Left lung (tissue), 4 donors: ENCODE measurements at regions not wholly inside any gene's neighbourhood (a gene's known extent, or its start where the extent isn't known, plus 50 kb on each side); places are given as distances from the start of the nearest gene placed in this dataset.
"Not testable (repeated sequence)": the region's sequence is repeated elsewhere in the genome, so short reads cannot be mapped to it uniquely, and the experiment has no call there.

Source experiments
- ATAC-seq: fragments of 200-7000 bp; cut with Tn5 transposase; one replicate; pipeline ENCODE4 v1.9.1; 2020; ENCODE audit warnings: moderate library complexity
- DNase-seq, 4 donors: peaks; one replicate each; pipeline ENCODE4 v3.0.0-alpha.2; 2013 to 2020
- H3K27ac ChIP-seq, 2 donors: fragments of 200-600 bp; sonication (generic) in 1 of 2; one replicate each; pipeline versions ENCODE4 v1.5.0 to v1.8.0; 2020 to 2021
- H3K27me3 ChIP-seq, 2 donors: fragments of 200-600 bp; sonication (generic) in 1 of 2; one replicate each; pipeline versions ENCODE4 v1.5.0 to v1.8.0; 2020 to 2021
- H3K36me3 ChIP-seq, 2 donors: fragments of 200-600 bp; sonication (generic) in 1 of 2; one replicate each; pipeline versions ENCODE4 v1.5.0 to v1.8.0; 2020 to 2021
- H3K4me1 ChIP-seq, 2 donors: fragments of 200-600 bp; one replicate each; pipeline ENCODE4 v1.8.0; 2021
- H3K4me3 ChIP-seq, 2 donors: fragments of 200-600 bp; sonication (generic) in 1 of 2; one replicate each; pipeline versions ENCODE4 v1.5.0 to v1.8.0; 2020 to 2021; ENCODE audit warnings: mild to moderate bottlenecking in 1 of 2
- H3K9me3 ChIP-seq, 2 donors: fragments of 200-600 bp; sonication (generic) in 1 of 2; one replicate each; pipeline versions ENCODE4 v1.5.0 to v1.8.0; 2020 to 2021
- intact Hi-C, 2 donors: fragments of 100-400 bp; cut with DNase I; formaldehyde crosslinking; loops; one replicate each; pipeline versions ENCODE4 v1.11.2 to v1.14.2; 2022
- TF ChIP-seq, protein P1 (sequence below), 2 donors: fragments of 200-600 bp; sonication (generic) in 1 of 2; IDR thresholded peaks; one replicate each; pipeline versions ENCODE4 v1.5.0 to v1.8.0; 2021; ENCODE audit warnings: antibody characterized with exemption in 2 of 2
- donor health status: DM: no; HTN: yes; CAD: no.
- donor health status: DM: no; HTN: no; CAD: no.

DNA sequence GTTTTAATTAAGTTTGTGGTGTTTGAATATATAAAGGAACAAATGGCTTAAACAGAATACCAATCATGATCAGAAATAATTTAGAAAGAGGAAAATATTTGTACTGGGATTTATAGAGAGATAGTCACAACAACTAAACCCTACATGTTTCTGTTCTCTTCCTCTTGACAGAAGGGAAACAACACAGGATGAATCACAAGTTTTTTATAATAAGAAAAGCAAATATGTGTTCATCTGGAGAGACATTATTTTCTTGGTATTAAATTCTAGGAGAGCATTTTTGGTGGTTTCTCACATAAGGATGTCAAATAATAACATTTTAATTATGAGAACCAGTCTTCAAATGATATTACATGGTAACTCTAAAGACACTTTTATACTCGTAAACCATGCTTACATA, 232.9 kb upstream of the PKP2 start:
- no peak for ATAC-seq
- no peak for DNase-seq
- Histone ChIP-seq H3K9me3 (no peaks in the 10 kb centered on the region), H3K36me3 (no peaks in the 10 kb centered on the region), H3K27me3 (no peaks in the 10 kb centered on the region), H3K4me3 (no peak overlapping the region), H3K27ac (no peak overlapping the region), H3K4me1 (no peaks in the 10 kb centered on the region)
- TF ChIP-seq, protein P1, sequence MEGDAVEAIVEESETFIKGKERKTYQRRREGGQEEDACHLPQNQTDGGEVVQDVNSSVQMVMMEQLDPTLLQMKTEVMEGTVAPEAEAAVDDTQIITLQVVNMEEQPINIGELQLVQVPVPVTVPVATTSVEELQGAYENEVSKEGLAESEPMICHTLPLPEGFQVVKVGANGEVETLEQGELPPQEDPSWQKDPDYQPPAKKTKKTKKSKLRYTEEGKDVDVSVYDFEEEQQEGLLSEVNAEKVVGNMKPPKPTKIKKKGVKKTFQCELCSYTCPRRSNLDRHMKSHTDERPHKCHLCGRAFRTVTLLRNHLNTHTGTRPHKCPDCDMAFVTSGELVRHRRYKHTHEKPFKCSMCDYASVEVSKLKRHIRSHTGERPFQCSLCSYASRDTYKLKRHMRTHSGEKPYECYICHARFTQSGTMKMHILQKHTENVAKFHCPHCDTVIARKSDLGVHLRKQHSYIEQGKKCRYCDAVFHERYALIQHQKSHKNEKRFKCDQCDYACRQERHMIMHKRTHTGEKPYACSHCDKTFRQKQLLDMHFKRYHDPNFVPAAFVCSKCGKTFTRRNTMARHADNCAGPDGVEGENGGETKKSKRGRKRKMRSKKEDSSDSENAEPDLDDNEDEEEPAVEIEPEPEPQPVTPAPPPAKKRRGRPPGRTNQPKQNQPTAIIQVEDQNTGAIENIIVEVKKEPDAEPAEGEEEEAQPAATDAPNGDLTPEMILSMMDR (IDR thresholded peaks at IDR 0.05) = no peak
- intact Hi-C loops = no loop called here

GRCh38 chr12:33125755-33126154, 229.2 kb upstream of the PKP2 start:
- DNase-seq = no peak
- intact Hi-C loops = no loop called here
- Histone ChIP-seq H3K27me3 (no peaks in the 10 kb centered on the region), H3K4me3 (no peak overlapping the region), H3K4me1 (no peaks in the 10 kb centered on the region), H3K36me3 (no peaks in the 10 kb centered on the region), H3K9me3 (no peaks in the 10 kb centered on the region), H3K27ac (no peak overlapping the region)
- ATAC-seq = no peak
- TF ChIP-seq, protein P1 (IDR thresholded peaks at IDR 0.05) = no peak

DNA sequence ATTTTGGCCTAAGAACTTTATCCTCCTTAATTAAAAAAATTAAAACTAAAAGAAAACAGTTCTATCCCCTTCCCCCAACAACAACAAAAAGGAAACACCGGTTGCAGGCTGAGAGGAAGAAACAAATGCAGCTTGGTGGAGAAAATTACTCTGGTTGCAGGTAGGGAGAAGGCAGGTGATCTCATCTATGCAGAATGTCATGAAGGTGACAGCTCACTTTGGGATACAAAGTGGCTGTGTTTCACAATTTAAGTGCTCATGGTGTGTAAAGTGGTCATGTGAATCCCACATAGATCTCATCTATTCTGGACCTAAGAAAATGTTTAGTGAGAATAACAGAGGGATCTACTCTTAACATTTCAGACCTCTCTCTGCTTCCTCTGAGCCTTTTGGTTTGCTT, 219.7 kb upstream of the PKP2 start:
- intact Hi-C loops = no loop called here
- ATAC-seq (no peak), DNase-seq (no peak)
- Histone ChIP-seq H3K4me1 (no peaks in the 10 kb centered on the region), H3K27ac (no peak overlapping the region), H3K36me3 (no peaks in the 10 kb centered on the region), H3K27me3 (no peaks in the 10 kb centered on the region), H3K4me3 (no peak overlapping the region), H3K9me3 (no peaks in the 10 kb centered on the region)
- TF ChIP-seq, protein P1 (IDR thresholded peaks at IDR 0.05) = no peak

GRCh38 chr12:33115716-33116115, 219.1 kb upstream of the PKP2 start:
- ATAC-seq = no peak
- TF ChIP-seq, protein P1 (IDR thresholded peaks at IDR 0.05) = no peak
- Histone ChIP-seq H3K4me3 (no peak overlapping the region), H3K9me3 (no peaks in the 10 kb centered on the region), H3K27me3 (no peaks in the 10 kb centered on the region), H3K36me3 (no peaks in the 10 kb centered on the region), H3K27ac (no peak overlapping the region), H3K4me1 (no peaks in the 10 kb centered on the region)
- DNase-seq = no peak
- intact Hi-C loops = no loop called here

- no peak overlapping the region for H3K27ac ChIP-seq
- intact Hi-C loops = no loop called here
- H3K27me3 ChIP-seq = no peaks in the 10 kb centered on the region
- TF ChIP-seq, protein P1 (IDR thresholded peaks at IDR 0.05) = no peak
- DNase-seq (no peak), ATAC-seq (no peak)
- H3K4me1 ChIP-seq = no peaks in the 10 kb centered on the region
- no peaks in the 10 kb centered on the region for H3K36me3 ChIP-seq
- no peaks in the 10 kb centered on the region for H3K9me3 ChIP-seq
- no peak overlapping the region for H3K4me3 ChIP-seq
These were observed 215.3 kb upstream of the PKP2 start for GRCh38 chr12:33111850-33112249.

- DNase-seq, H3K4me1 ChIP-seq, intact Hi-C loops, H3K9me3 ChIP-seq, H3K27me3 ChIP-seq, H3K36me3 ChIP-seq, ATAC-seq, H3K27ac ChIP-seq, H3K4me3 ChIP-seq: not testable (repeated sequence)
These were observed 211.2 kb upstream of the PKP2 start for GRCh38 chr12:33107827-33108226.
